HG03520 (cell line): ENCODE measurements at regions not wholly inside any gene's neighbourhood (a gene's known extent, or its start where the extent isn't known, plus 50 kb on each side); places are given as distances from the start of the nearest gene placed in this dataset.

Source experiments
- ATAC-seq: cut with Tn5 transposase; IDR thresholded peaks from one replicate; pipeline ENCODE4 v1.9.1; 2021; ENCODE audit warnings: mild to moderate bottlenecking, moderate library complexity; ENCODE audit not compliant: unreplicated experiment

- ATAC-seq, result no peak
Observed at GRCh38 chr1:219119839-219120238, 53.8 kb upstream of the LYPLAL1 start.

- ATAC-seq, result no peak
Observed at GRCh38 chr1:219120624-219121544, 52.8 kb upstream of the LYPLAL1 start.

GRCh38 chr1:219121679-219122078 is 52.0 kb upstream of the LYPLAL1 start:
- no peak for ATAC-seq

DNA sequence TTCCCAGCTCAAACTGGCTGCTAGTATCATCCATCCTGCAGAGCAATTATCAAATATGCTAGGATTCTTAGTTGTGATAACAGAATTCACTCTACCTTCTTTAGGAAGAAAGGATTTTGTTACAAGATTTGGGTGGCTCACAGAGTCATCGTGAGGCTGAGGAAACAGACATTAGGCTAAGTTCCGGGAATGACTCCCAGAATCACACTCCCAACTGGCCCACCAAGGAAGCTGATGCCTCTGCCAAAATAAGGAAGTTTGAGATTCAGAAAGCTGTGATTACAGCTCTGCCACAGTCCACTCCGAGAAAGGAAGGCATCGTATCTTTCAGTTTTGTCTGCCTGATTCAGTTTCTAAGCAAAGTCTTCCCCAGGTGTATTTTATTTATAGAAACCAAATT is 50.6 kb upstream of the LYPLAL1 start:
- ATAC-seq, result no peak
